ENCODE measurements at regions not wholly inside any gene's neighbourhood (a gene's known extent, or its start where the extent isn't known, plus 50 kb on each side); places are given as distances from the start of the nearest gene placed in this dataset.

DNA sequence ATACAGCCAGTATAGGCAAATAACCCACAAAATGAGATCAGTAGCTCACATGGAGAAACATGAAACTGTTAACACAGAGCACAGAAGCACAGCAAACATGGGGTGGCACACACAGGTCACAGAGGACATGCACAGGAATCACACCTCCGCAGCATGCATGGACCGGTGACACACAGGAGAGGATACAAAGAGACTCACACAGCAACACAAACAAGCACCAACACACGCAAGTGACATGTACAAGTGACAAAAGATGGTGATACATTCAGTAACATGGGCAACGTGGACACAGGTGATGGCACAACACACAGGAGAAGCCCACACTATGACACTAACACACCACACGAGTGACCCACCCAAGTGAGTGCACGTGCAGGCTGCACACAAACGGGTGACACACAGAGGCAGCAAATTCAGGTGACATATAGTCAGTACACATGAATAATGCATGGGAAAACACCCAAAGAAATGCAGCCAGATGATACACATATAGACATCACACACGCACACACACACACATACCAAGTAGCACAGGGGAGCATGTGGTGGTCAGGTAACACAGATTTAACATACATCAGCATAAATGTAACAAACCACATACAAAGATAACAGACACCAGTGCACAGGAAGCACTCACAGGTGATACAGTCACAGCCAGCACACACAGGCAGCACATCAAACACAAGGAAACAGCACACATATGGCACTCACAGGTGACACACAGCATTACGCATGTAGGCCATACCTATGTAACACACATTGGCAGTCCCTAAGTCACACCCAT lies 216.0 kb upstream of the SFSWAP start:
- no peaks in the 10 kb centered on the region for H3K36me3 Mint-ChIP-seq (ENCODE audit: unreplicated experiment)
- TF ChIP-seq, protein P1, sequence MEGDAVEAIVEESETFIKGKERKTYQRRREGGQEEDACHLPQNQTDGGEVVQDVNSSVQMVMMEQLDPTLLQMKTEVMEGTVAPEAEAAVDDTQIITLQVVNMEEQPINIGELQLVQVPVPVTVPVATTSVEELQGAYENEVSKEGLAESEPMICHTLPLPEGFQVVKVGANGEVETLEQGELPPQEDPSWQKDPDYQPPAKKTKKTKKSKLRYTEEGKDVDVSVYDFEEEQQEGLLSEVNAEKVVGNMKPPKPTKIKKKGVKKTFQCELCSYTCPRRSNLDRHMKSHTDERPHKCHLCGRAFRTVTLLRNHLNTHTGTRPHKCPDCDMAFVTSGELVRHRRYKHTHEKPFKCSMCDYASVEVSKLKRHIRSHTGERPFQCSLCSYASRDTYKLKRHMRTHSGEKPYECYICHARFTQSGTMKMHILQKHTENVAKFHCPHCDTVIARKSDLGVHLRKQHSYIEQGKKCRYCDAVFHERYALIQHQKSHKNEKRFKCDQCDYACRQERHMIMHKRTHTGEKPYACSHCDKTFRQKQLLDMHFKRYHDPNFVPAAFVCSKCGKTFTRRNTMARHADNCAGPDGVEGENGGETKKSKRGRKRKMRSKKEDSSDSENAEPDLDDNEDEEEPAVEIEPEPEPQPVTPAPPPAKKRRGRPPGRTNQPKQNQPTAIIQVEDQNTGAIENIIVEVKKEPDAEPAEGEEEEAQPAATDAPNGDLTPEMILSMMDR (IDR thresholded peaks at IDR 0.05), result no peak
- H3K4me1 Mint-ChIP-seq (ENCODE audit: unreplicated experiment), result no peaks in the 10 kb centered on the region
- no peaks in the 10 kb centered on the region for H3K9me3 Mint-ChIP-seq (ENCODE audit: unreplicated experiment)
- H3K4me3 Mint-ChIP-seq (ENCODE audit: unreplicated experiment), result no peak overlapping the region
- peak; percentile 54 for DNase-seq (ENCODE audit: extremely low spot score, unreplicated experiment)
- no peaks in the 10 kb centered on the region for H3K27me3 Mint-ChIP-seq (ENCODE audit: unreplicated experiment)
- H3K27ac Mint-ChIP-seq (ENCODE audit: unreplicated experiment), result no peak overlapping the region

DNA sequence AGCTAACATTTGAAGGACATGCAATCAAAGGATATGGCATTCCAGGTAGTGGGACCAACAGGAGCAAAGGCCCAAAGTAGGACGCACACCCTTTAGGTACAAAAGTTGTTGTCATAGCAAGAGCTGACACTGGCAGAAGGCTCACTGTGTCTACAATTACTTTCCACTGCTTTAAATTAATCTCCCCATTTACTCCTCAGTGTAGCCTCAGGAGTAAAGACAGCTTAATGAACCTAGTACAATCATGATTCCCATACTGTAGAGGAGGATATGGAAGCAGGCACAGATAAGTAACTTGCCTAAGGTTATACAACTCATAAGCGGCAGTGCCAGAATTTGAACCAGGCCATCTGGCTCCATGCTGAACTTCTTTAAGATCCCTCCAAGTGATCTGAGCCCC lies 212.9 kb upstream of the SFSWAP start:
- Mint-ChIP-seq H3K36me3 (ENCODE audit: unreplicated experiment) (no peaks in the 10 kb centered on the region), H3K4me1 (ENCODE audit: unreplicated experiment) (no peaks in the 10 kb centered on the region), H3K27ac (ENCODE audit: unreplicated experiment) (no peak overlapping the region), H3K27me3 (ENCODE audit: unreplicated experiment) (no peaks in the 10 kb centered on the region), H3K4me3 (ENCODE audit: unreplicated experiment) (no peak overlapping the region), H3K9me3 (ENCODE audit: unreplicated experiment) (no peaks in the 10 kb centered on the region)
- no peak for DNase-seq (ENCODE audit: extremely low spot score, unreplicated experiment)
- TF ChIP-seq, protein P1 (IDR thresholded peaks at IDR 0.05), result no peak

DNA sequence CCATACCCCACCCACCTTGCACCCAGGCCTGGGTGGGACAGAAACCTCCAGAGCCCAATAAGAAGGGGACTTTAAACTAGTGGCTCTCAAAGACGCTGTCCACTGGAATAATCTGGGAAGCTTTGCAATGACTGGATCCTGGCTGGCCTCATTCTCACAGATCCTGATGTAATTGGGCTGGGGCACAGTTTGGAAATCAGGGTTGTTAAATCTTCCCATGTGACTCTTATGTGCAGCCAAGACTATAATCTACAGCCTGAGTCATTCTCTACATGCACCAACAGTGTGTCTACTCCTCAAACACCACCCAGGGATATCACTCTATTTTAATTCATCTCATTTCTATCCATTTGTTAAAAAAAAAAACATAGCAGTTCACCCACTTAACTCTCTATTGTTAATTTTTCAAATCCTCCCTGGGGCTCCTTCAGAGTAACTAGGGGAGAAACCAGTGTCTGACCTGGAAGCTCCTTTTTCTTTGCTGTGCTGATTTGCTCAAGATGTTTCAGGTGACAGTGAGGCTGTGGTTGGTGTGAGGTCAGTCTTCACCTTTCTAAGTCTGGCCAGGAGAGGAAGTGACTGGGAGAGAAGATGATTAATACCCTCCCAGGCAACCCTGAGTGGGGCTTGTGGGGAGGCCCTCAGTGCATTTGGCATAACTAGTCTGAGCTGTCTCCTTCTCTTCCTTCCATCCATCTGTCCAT lies 211.6 kb upstream of the SFSWAP start:
- Mint-ChIP-seq H3K4me1 (ENCODE audit: unreplicated experiment) (no peaks in the 10 kb centered on the region), H3K9me3 (ENCODE audit: unreplicated experiment) (no peaks in the 10 kb centered on the region), H3K4me3 (ENCODE audit: unreplicated experiment) (no peak overlapping the region), H3K36me3 (ENCODE audit: unreplicated experiment) (no peaks in the 10 kb centered on the region), H3K27me3 (ENCODE audit: unreplicated experiment) (no peaks in the 10 kb centered on the region), H3K27ac (ENCODE audit: unreplicated experiment) (no peak overlapping the region)
- DNase-seq (ENCODE audit: extremely low spot score, unreplicated experiment), result no peak
- TF ChIP-seq, protein P1 (IDR thresholded peaks at IDR 0.05), result no peak

DNA sequence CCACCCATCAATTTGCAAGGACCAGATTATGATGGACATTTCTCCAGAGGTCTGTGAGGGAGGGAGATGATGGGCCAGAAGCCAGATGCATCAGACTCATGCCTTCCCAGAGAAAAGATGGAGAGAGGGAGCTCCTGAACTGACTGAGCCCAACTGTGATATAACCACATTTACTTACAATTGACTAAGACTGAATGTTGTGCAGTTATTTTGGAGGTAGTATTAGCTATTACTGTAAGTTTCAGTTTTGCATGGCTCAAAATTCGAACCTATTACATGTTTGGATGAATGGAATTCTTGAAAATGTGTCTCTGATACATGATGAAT lies 211.1 kb upstream of the SFSWAP start:
- no peak for DNase-seq (ENCODE audit: extremely low spot score, unreplicated experiment)
- no peaks in the 10 kb centered on the region for H3K36me3 Mint-ChIP-seq (ENCODE audit: unreplicated experiment)
- H3K27me3 Mint-ChIP-seq (ENCODE audit: unreplicated experiment), result no peaks in the 10 kb centered on the region
- H3K4me1 Mint-ChIP-seq (ENCODE audit: unreplicated experiment), result no peaks in the 10 kb centered on the region
- no peaks in the 10 kb centered on the region for H3K9me3 Mint-ChIP-seq (ENCODE audit: unreplicated experiment)
- TF ChIP-seq, protein P1 (IDR thresholded peaks at IDR 0.05), result no peak
- no peak overlapping the region for H3K4me3 Mint-ChIP-seq (ENCODE audit: unreplicated experiment)
- no peak overlapping the region for H3K27ac Mint-ChIP-seq (ENCODE audit: unreplicated experiment)

DNA sequence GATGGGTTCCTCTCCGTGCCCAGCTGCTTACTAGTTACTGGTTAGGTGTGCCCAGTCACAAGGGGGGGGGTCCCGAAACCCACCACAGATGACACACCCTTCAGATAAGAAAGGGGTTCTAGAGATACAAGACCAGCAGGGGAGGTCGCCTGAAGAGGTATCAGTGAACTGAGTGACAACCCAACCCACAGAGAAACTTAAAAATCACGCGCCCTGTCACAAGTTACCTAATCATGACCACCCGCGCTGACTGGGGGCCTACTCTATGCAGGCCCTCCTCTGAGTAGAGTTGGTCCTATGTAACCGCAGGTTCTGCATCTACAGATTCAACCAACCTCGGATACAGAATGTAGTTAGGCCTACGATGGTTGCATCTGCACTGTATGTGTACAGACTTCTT lies 210.3 kb upstream of the SFSWAP start:
- Mint-ChIP-seq H3K27ac (ENCODE audit: unreplicated experiment) (no peak overlapping the region), H3K9me3 (ENCODE audit: unreplicated experiment) (no peaks in the 10 kb centered on the region), H3K4me3 (ENCODE audit: unreplicated experiment) (no peak overlapping the region), H3K27me3 (ENCODE audit: unreplicated experiment) (no peaks in the 10 kb centered on the region), H3K36me3 (ENCODE audit: unreplicated experiment) (no peaks in the 10 kb centered on the region), H3K4me1 (ENCODE audit: unreplicated experiment) (no peaks in the 10 kb centered on the region)
- TF ChIP-seq, protein P1 (IDR thresholded peaks at IDR 0.05), result no peak
- DNase-seq (ENCODE audit: extremely low spot score, unreplicated experiment), result no peak
